ENCODE measurements at regions not wholly inside any gene's neighbourhood (a gene's known extent, or its start where the extent isn't known, plus 50 kb on each side); places are given as distances from the start of the nearest gene placed in this dataset.

DNA sequence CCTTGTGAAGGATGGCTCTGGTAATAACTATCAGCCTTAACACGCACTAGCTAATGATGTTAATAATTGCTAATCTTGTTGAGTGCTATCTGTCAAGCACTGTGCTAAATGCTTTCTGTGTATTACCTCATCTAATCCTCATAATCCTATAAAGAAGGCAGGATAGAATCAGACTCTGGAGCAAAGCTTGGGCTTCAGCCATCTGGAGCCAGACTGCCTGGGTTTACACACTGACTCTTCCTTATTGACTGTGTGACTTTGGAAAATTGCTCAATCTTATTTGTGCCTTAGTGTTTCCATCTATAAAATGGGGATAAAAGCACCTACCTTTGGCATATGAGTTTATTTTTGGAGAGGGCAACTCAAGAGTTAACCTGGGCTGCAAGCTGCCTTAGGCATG is 216.1 kb downstream of the NUF2 start:
- H3K4me3 ChIP-seq (ENCODE audit: low read length), result no peak overlapping the region
- TF ChIP-seq, protein P1, sequence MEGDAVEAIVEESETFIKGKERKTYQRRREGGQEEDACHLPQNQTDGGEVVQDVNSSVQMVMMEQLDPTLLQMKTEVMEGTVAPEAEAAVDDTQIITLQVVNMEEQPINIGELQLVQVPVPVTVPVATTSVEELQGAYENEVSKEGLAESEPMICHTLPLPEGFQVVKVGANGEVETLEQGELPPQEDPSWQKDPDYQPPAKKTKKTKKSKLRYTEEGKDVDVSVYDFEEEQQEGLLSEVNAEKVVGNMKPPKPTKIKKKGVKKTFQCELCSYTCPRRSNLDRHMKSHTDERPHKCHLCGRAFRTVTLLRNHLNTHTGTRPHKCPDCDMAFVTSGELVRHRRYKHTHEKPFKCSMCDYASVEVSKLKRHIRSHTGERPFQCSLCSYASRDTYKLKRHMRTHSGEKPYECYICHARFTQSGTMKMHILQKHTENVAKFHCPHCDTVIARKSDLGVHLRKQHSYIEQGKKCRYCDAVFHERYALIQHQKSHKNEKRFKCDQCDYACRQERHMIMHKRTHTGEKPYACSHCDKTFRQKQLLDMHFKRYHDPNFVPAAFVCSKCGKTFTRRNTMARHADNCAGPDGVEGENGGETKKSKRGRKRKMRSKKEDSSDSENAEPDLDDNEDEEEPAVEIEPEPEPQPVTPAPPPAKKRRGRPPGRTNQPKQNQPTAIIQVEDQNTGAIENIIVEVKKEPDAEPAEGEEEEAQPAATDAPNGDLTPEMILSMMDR (IDR thresholded peaks at IDR 0.05; ENCODE audit: insufficient read depth, low read depth, low read length, missing control alignments), result no peak
- DNase-seq (ENCODE audit: low read depth), result no peak

DNA sequence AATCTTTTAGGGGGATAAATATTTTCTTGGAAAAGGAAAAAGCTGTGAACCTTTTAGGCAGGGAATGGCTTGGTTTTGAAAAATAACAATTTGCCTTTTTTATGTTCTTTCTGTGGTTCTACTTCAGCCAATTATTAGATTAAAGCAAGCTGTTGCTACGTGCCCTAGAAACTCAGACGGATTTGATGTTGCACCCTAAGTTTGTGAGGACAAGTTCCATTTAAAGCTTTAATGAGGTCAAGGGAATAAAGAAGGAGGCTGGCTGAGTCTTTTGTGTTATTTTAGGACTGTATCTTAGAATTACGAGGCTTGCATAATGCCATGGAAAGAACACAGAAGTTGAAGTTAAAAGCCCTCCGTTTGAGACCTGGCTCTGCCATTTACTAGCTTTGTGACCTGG is 216.9 kb downstream of the NUF2 start:
- TF ChIP-seq, protein P1 (IDR thresholded peaks at IDR 0.05; ENCODE audit: insufficient read depth, low read depth, low read length, missing control alignments), result no peak
- no peak for DNase-seq (ENCODE audit: low read depth)
- H3K4me3 ChIP-seq (ENCODE audit: low read length), result no peak overlapping the region

DNA sequence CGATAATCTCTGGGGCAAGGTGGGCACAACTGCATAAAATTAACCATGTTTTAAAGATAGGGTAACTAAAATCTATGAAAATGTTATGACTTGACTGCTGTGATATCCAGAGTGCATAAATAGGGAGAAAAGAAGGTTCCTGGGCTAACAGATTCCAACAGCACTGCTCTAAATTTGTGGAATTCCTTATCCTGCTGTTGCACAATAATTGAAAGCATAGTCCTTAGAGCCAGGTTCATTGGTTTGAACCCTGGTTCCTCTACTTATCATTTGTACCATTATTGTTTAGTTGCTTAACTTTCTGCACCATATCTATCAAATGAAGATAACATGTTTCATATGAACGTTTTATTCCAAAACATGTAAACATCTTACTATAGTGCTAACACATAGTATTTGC is 219.0 kb downstream of the NUF2 start:
- TF ChIP-seq, protein P1 (IDR thresholded peaks at IDR 0.05; ENCODE audit: insufficient read depth, low read depth, low read length, missing control alignments), result no peak
- no peak for DNase-seq (ENCODE audit: low read depth)
- H3K4me3 ChIP-seq (ENCODE audit: low read length), result no peak overlapping the region

DNA sequence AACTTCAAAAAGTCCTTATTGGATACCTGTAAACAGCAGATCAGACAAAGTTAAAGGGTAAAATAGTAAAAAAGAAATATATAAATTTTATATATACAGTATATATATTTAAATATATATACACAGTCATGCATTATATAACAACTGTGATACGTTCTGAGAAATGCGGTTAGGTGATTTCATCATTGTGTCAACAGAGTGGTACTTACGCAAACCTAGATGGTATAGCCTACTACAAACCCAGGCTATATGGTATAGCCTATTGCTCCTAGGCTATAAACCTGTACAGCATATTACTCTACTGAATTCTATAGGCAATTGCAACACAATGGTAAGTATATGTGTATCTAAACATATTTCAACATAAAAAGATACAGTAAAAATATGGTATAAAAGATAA is 222.7 kb downstream of the NUF2 start:
- TF ChIP-seq, protein P1 (IDR thresholded peaks at IDR 0.05; ENCODE audit: insufficient read depth, low read depth, low read length, missing control alignments), result no peak
- H3K4me3 ChIP-seq (ENCODE audit: low read length), result no peak overlapping the region
- peak; percentile 25 for DNase-seq (ENCODE audit: low read depth)

DNA sequence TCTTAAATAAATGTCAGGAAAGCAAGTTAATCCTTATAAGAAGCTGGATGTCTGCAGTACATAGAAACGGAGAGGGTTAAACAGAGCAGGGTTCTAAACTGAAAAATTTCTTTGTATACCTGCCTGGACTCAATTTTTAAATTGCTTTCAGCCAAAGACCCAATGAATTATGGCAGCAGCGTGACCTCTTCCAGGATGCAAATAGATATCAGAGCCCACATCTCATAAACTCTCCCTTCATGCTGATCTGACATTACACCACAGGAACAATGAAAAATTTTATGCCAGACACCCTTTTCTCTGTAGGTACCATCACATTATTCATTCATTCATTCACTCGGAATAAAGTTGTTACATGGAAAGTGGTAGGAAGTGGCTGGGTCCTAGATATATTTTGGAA is 236.4 kb downstream of the NUF2 start:
- no peak overlapping the region for H3K4me3 ChIP-seq (ENCODE audit: low read length)
- TF ChIP-seq, protein P1 (IDR thresholded peaks at IDR 0.05; ENCODE audit: insufficient read depth, low read depth, low read length, missing control alignments), result no peak
- DNase-seq (ENCODE audit: low read depth), result no peak

DNA sequence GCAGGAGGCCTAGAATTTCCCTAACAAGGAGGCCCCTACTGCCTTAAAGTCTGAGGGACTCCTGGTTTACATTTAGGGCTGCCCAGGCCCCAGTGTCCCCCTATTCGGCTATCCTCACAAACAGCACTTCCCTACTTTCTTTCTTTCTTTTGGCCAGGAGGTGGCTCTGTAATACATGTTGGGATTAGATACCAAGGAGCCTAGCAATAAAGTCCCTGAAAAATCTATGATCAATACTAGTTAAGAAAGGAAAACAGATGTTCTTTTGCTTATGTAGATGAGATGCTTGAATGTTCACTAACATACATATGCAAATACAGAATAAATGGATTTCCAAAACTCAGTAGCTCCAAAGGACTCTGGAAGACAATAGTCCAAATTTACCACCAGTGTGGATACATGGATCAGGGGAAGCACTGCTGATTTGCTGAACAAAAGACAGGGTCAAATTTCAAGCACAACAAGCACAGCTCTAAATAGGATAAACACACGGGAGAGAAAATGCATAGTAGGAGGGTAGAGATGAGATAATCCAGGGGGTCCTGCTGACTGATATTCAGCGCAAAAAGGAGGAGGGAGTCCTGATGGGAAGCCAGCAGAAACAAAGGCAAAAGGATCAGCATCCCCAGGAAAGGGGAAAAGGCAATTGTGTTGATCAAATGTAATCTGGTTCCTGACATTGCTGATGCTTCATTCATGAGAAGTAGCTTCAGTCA is 240.0 kb downstream of the NUF2 start:
- H3K4me3 ChIP-seq (ENCODE audit: low read length), result no peak overlapping the region
- TF ChIP-seq, protein P1 (IDR thresholded peaks at IDR 0.05; ENCODE audit: insufficient read depth, low read depth, low read length, missing control alignments), result peak; percentile 46
- peak; percentile 33 for DNase-seq (ENCODE audit: low read depth)

DNA sequence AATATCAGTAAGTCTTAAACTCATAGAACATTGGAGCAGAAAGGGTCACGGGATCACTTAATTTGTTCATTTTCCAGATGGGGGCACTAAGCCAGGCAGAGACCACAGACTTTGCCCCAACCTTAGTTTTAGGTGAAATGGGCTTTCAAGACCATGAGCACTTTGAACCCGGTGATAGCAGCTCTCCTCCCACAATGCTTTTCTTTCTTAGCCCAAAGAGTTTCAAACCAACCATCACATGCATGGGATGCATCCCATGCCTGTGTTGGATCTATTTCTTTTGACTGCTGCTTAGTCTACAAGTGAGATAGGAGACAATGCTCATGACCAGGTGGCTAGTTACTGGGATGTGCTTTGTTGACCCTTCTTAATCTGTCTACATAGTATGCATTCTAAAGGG is 240.6 kb downstream of the NUF2 start:
- TF ChIP-seq, protein P1 (IDR thresholded peaks at IDR 0.05; ENCODE audit: insufficient read depth, low read depth, low read length, missing control alignments), result no peak
- no peak for DNase-seq (ENCODE audit: low read depth)

More for the DNA sequence above, 240.6 kb downstream of the NUF2 start:
- H3K4me3 ChIP-seq (ENCODE audit: low read length), result no peak overlapping the region

Measured in epithelial cell of esophagus (primary cell).